ENCODE measurements at regions not wholly inside any gene's neighbourhood (a gene's known extent, or its start where the extent isn't known, plus 50 kb on each side); places are given as distances from the start of the nearest gene placed in this dataset.
A peak's percentile ranks its signal among the peaks of the same experiment; 100 is the strongest.

DNA sequence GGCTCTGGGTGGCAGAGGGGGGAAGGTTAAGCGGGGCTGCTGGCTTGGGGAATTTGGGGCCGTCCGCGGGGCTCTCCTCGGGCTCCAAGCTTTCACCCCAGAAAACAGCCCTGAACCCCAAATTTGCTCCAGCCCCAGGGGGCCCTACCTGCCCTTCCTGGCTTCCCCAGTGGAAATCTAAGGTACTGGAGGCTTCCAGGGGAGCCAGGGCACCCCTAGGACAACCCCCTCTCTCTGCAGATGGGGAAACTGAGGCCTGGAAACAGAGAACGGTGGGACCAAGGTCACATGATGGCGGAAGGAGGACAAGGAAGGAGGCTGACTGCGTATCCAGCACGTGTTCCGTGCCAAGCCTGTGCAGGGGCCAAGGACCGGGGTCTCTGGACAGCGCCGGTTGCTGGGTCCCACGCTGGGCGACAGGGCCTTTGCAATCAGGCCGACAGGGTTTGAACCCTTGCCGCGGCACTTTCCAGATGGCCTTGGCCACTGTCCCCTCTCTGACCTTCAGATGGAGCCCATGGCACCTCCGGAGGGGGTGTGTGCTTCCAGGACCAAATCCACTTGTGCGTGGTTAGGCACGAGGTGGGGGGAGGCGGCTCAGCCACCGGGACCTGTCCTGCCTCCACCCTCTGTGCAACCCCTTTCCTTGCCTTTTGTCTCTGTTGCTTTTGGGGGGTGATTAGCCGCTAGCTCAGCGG lies 183.1 kb downstream of the C9orf50 start:
- H3K9me3 ChIP-seq (ENCODE audit: low read depth, low read length): no peaks in the 10 kb centered on the region
- H3K9ac ChIP-seq (ENCODE audit: insufficient read length): peak overlapping the region; percentile 76
- peak overlapping the region; percentile 83 for H3K27ac ChIP-seq
- TF ChIP-seq POLR2AphosphoS5 (IDR thresholded peaks at IDR 0.05; ENCODE audit: borderline replicate concordance, low read depth, low read length): no peak
- no peak for DNase-seq (ENCODE audit: low read depth, low spot score)
- H3K4me3 ChIP-seq: peak overlapping the region; percentile 82
- no peaks in the 10 kb centered on the region for H3K36me3 ChIP-seq (ENCODE audit: insufficient read depth, low read length)

DNA sequence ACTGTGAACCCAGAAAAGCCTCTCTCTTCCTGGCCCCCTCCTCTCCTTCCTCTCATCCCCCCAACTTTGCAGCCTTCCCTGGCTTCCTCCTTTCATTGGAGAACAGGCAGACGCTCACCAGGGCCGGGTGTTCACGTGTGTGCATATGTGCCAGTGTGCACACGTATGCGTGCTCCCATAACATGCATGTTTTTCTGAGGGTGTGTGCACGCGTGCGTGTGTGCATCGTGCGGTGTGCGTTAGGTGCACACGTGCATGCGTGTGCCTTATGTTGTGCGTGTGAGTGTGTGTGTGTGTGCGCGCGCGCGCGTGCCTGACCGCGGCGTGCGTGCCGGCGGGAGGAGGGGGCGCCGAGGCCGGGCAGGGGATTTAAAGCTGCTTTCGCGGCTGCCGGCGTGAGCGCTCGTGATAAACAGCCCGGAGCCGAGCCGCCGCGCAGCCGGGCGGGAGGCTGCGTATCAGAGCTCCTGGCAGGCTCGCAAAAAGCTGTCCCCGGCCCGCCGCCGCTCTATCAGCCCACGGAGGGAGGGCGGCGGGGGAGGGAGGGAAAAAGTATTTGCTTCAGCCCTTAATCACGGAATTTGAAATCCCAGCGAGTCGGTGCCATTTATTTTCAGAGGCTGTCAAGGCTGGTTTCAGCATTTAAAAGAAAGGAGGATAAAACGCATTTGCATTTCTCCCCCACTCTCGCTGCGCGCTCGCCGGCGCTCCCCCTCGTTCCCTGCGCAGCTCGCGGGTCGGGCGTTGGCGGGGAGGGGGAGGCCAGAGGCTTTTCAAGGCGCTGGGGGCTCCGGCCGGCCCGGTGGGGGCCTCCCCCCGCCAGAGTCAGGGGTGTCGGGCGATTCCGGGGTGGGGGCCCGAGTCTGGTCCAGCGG lies 183.9 kb downstream of the C9orf50 start:
- H3K9ac ChIP-seq (ENCODE audit: insufficient read length): peak overlapping the region; percentile 76

DNA sequence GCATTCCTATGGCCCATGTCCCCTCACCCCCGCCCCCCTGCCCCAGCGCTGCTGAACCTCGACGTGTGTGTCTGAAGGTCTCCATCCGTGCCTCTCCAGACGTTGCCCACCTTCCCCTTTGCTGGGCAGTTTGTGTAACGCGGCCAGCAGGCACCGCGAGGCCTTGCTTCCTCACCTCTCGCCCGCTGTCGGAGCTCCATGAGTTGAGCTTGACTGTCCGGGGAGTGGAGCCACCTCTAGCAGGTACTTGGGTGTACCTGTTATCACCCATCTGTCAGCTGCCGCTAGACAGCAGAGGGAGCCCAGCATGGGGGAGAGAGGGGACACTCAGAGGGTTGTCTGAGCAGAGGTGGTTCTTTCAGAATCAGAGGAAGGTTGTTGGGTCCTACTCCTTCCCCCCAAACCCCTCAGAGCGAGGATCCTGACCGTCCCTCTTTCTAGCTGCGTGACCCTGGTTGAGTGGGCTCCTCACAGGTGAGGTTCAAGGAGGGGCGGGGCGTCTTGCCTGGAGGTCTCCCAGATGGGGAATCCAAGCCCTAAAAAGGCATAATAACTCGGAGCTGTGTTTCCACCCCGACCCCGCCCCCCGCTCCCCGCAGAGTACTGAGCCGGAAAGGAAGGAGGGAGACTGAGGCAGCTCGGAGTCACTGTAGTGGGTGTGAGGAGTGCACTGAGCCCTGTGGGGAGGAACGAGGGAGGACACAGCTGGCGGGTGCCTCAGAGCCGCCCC lies 184.7 kb downstream of the C9orf50 start:
- DNase-seq (ENCODE audit: low read depth, low spot score): no peak
- no peak overlapping the region for H3K27ac ChIP-seq
- H3K36me3 ChIP-seq (ENCODE audit: insufficient read depth, low read length): no peaks in the 10 kb centered on the region
- H3K4me3 ChIP-seq: no peak overlapping the region
- no peaks in the 10 kb centered on the region for H3K9me3 ChIP-seq (ENCODE audit: low read depth, low read length)
- TF ChIP-seq FOXP2 (optimal IDR thresholded peaks at IDR 0.05; ENCODE audit: control extremely low read depth, extremely low read length, insufficient read depth): no peak
- TF ChIP-seq EZH2 (IDR thresholded peaks at IDR 0.05): no peak
- no peak for TF ChIP-seq POLR2AphosphoS5 (IDR thresholded peaks at IDR 0.05; ENCODE audit: borderline replicate concordance, low read depth, low read length)
- no peak overlapping the region for H3K9ac ChIP-seq (ENCODE audit: insufficient read length)

More for the DNA sequence above, 183.9 kb downstream of the C9orf50 start:
- Histone ChIP-seq H3K4me3 (peak overlapping the region; percentile 82), H3K27ac (peak overlapping the region; percentile 83), H3K9me3 (ENCODE audit: low read depth, low read length) (no peaks in the 10 kb centered on the region), H3K36me3 (ENCODE audit: insufficient read depth, low read length) (no peaks in the 10 kb centered on the region)
- TF ChIP-seq POLR2AphosphoS5 (IDR thresholded peaks at IDR 0.05; ENCODE audit: borderline replicate concordance, low read depth, low read length): peak; percentile 40; the same call in 1 of the 2 replicates
- no peak for TF ChIP-seq FOXP2 (optimal IDR thresholded peaks at IDR 0.05; ENCODE audit: control extremely low read depth, extremely low read length, insufficient read depth)
- no peak for DNase-seq (ENCODE audit: low read depth, low spot score)

DNA sequence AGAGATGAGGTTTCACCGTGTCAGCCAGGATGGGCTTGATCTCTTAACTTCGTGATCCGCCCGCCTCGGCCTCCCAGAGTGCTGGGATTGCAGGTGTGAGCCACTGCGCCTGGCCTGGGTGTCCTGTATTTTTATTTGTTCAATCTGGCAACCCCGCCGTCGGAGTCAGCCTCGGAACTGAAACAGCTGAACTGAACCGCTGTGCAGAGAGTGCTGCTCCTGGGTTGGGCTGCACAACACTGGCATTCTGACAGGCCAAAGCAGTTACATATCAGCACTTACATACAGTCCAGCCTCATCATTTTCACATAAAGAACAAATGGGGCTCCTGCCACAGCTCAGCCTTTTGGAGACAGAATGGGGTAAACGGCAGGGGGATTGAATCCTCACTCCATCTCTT lies 185.6 kb downstream of the C9orf50 start:
- Histone ChIP-seq H3K36me3 (ENCODE audit: insufficient read depth, low read length) (no peaks in the 10 kb centered on the region), H3K4me3 (no peak overlapping the region), H3K9me3 (ENCODE audit: low read depth, low read length) (no peaks in the 10 kb centered on the region), H3K27ac (no peak overlapping the region), H3K9ac (ENCODE audit: insufficient read length) (no peak overlapping the region)
- DNase-seq (ENCODE audit: low read depth, low spot score): no peak
- TF ChIP-seq POLR2AphosphoS5 (IDR thresholded peaks at IDR 0.05; ENCODE audit: borderline replicate concordance, low read depth, low read length) (no peak), FOXP2 (optimal IDR thresholded peaks at IDR 0.05; ENCODE audit: control extremely low read depth, extremely low read length, insufficient read depth) (no peak), EZH2 (IDR thresholded peaks at IDR 0.05) (no peak)

DNA sequence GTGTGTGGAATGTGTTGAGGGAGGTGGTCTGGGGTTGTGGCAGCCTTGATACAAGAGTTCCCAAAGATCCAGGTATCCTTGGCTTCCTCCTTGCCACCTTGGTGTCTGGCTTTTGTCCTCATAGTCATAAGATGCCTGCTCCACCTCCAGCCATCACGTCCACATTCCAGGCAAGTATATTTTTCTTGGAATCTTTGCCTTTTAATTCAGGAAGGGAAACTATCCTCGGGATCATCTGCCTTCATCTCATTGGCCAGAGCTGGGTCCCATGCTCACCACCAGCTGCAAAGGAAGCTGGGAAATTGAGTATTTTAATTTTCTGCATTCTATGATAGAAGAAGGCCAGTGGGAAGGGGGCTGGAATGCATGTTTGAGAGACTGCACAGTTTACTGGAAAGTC lies 186.7 kb downstream of the C9orf50 start:
- no peak overlapping the region for H3K9ac ChIP-seq (ENCODE audit: insufficient read length)
- H3K4me3 ChIP-seq: no peak overlapping the region
- H3K36me3 ChIP-seq (ENCODE audit: insufficient read depth, low read length): no peaks in the 10 kb centered on the region
- H3K9me3 ChIP-seq (ENCODE audit: low read depth, low read length): no peaks in the 10 kb centered on the region
- no peak for DNase-seq (ENCODE audit: low read depth, low spot score)
- H3K27ac ChIP-seq: no peak overlapping the region
- TF ChIP-seq POLR2AphosphoS5 (IDR thresholded peaks at IDR 0.05; ENCODE audit: borderline replicate concordance, low read depth, low read length): no peak

GRCh38 chr9:129432297-129433154 lies 188.4 kb downstream of the C9orf50 start:
- Histone ChIP-seq H3K9me3 (ENCODE audit: low read depth, low read length) (no peaks in the 10 kb centered on the region), H3K27ac (no peak overlapping the region), H3K36me3 (ENCODE audit: insufficient read depth, low read length) (no peaks in the 10 kb centered on the region), H3K9ac (ENCODE audit: insufficient read length) (peak overlapping the region; percentile 9), H3K4me3 (no peak overlapping the region)
- DNase-seq (ENCODE audit: low read depth, low spot score): no peak
- TF ChIP-seq FOXP2 (optimal IDR thresholded peaks at IDR 0.05; ENCODE audit: control extremely low read depth, extremely low read length, insufficient read depth) (no peak), POLR2AphosphoS5 (IDR thresholded peaks at IDR 0.05; ENCODE audit: borderline replicate concordance, low read depth, low read length) (no peak), EZH2 (IDR thresholded peaks at IDR 0.05) (no peak)

DNA sequence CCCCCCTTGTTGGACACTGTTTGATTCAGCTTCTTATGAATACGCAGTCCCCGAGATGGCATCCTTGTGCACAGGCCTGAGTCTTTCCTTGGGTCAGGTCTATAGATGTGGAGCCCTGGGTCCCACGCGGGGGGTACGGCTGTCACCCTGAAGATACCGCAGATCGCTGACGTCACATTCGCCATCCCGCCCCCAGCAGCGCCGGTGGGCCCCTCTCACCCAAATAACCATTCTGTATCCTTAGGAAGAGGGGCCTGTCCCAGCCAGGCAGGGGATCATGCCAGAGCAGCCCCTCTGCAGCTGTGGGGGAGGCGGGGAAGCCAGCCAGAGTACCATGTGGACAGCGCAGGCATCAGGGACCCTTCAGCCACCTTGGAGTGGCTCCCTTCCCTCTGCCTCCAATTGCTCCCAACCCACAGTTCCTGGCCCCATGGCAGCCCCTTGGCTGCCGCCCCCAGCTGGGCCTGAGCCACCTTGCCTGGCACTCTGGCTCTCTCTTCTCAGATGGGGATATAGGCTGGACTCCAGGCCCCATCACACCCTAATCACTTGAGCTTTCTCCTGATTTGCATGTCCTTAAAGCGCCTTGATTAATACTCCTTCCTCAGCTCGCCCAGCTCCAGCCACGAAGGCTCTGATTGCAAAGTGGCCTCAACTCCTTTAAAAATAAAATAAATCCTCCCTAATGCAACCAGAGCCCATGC lies 189.8 kb downstream of the C9orf50 start:
- H3K36me3 ChIP-seq (ENCODE audit: insufficient read depth, low read length): no peaks in the 10 kb centered on the region
- no peak for DNase-seq (ENCODE audit: low read depth, low spot score)
- no peak overlapping the region for H3K27ac ChIP-seq
- no peak overlapping the region for H3K4me3 ChIP-seq
- TF ChIP-seq POLR2AphosphoS5 (IDR thresholded peaks at IDR 0.05; ENCODE audit: borderline replicate concordance, low read depth, low read length) (no peak), FOXP2 (optimal IDR thresholded peaks at IDR 0.05; ENCODE audit: control extremely low read depth, extremely low read length, insufficient read depth) (no peak), EZH2 (IDR thresholded peaks at IDR 0.05) (no peak)
- no peak overlapping the region for H3K9ac ChIP-seq (ENCODE audit: insufficient read length)
- H3K9me3 ChIP-seq (ENCODE audit: low read depth, low read length): no peaks in the 10 kb centered on the region
